Ascending aorta (tissue), 2 donors: ENCODE measurements at regions not wholly inside any gene's neighbourhood (a gene's known extent, or its start where the extent isn't known, plus 50 kb on each side); places are given as distances from the start of the nearest gene placed in this dataset.

ENCODE experiments used
- DNase-seq, 2 donors: peaks; one replicate each; pipeline ENCODE4 v3.0.0-alpha.2; 2019; ENCODE audit warnings: low spot score in 2 of 2
- H3K27ac ChIP-seq, 2 donors: fragments of 200-600 bp; sonication (generic); one replicate each; pipeline ENCODE4 v1.5.1; 2016 to 2017; ENCODE audit warnings: mild to moderate bottlenecking in 1 of 2
- H3K27me3 ChIP-seq: fragments of 200-600 bp; sonication (generic); one replicate; pipeline ENCODE4 v1.5.1; 2017
- H3K36me3 ChIP-seq, 2 donors: fragments of 200-600 bp; sonication (generic); one replicate each; pipeline ENCODE4 v1.5.1; 2016
- H3K4me1 ChIP-seq, 2 donors: fragments of 200-600 bp; sonication (generic); one replicate each; pipeline ENCODE4 v1.5.1; 2016 to 2017; ENCODE audit warnings: mild to moderate bottlenecking in 1 of 2
- H3K4me3 ChIP-seq, 2 donors: fragments of 200-600 bp; sonication (generic); one replicate each; pipeline ENCODE4 v1.5.1; 2016 to 2017; ENCODE audit warnings: mild to moderate bottlenecking in 1 of 2
- H3K9me3 ChIP-seq, 2 donors: fragments of 200-600 bp; sonication (generic); one replicate each; pipeline ENCODE4 v1.5.1; 2016
- intact Hi-C: fragments of 100-400 bp; cut with DNase I; formaldehyde crosslinking; loops from one replicate; pipeline ENCODE4 v1.15.1; 2023
- TF ChIP-seq, protein P1 (sequence below), 3 experiments: fragments of 200-600 bp in 2 of 3; fragments of 450-650 bp in 1 of 3; sonication (generic) in 2 of 3; IDR thresholded peaks; one replicate each; pipeline ENCODE4 v1.5.1; 2016 to 2019; ENCODE audit warnings: antibody characterized with exemption in 3 of 3, mild to moderate bottlenecking in 1 of 3, moderate library complexity in 1 of 3

DNA sequence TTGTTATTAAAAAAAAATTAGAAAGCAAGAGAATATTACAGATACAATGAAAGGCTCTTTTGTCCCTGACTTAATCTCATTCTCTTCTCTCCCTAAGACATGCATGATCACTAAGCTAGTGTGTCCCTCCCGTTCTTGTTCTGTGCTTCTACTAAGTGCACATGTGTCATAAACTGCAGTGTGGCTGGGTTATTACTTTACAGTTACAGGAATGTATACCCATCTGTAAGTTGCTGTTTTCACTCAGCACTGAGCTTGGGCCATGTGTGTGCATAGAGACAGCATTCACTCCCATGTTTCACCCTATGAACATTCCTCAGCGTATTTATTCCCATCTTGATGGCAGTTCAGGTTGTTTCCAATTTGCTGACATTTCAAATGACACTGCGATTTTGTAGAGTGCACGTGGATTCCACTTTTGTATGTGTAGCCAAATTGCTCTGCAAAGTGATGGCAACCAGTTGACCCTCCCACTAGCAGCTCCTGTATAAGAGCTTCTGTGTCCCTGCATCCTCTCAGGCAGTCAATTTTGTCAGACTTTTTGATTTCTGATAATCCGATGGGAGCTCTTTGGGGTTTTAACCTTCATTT lies 145.8 kb upstream of the UBE2E1 start:
- no peaks in the 10 kb centered on the region for H3K27me3 ChIP-seq
- H3K4me3 ChIP-seq, result no peak overlapping the region
- intact Hi-C loops, result no loop called here
- H3K4me1 ChIP-seq, result no peaks in the 10 kb centered on the region
- no peaks in the 10 kb centered on the region for H3K36me3 ChIP-seq
- TF ChIP-seq, protein P1, sequence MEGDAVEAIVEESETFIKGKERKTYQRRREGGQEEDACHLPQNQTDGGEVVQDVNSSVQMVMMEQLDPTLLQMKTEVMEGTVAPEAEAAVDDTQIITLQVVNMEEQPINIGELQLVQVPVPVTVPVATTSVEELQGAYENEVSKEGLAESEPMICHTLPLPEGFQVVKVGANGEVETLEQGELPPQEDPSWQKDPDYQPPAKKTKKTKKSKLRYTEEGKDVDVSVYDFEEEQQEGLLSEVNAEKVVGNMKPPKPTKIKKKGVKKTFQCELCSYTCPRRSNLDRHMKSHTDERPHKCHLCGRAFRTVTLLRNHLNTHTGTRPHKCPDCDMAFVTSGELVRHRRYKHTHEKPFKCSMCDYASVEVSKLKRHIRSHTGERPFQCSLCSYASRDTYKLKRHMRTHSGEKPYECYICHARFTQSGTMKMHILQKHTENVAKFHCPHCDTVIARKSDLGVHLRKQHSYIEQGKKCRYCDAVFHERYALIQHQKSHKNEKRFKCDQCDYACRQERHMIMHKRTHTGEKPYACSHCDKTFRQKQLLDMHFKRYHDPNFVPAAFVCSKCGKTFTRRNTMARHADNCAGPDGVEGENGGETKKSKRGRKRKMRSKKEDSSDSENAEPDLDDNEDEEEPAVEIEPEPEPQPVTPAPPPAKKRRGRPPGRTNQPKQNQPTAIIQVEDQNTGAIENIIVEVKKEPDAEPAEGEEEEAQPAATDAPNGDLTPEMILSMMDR (IDR thresholded peaks at IDR 0.05), result no peak
- no peak for DNase-seq
- H3K27ac ChIP-seq, result no peak overlapping the region
- no peaks in the 10 kb centered on the region for H3K9me3 ChIP-seq

DNA sequence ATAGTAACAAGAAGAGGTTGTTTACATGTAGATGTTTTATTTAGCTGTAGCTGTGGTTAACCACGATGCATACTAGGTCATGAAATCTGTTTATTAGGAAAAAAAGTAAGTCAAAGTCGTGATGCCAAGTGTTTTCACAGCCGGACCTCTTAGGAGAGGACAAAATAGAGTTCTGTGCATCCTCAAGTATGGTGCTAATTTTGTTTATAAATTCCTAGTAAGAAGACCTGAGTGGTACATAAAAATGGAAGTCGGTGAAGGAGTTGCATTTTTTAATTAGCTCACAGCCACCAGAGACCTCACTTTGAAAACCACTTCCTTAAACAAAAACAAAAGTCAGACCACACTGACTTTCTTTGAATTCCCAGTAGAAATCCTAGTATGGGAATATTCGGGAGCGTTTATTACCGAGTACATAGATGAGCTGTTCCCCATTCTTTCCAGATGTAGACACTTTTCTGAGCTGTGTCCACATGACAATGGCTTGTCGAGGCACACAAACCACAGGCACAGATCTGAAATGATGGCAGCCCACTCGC lies 143.6 kb upstream of the UBE2E1 start:
- TF ChIP-seq, protein P1 (IDR thresholded peaks at IDR 0.05), result no peak
- H3K27me3 ChIP-seq, result no peaks in the 10 kb centered on the region
- no peak overlapping the region for H3K27ac ChIP-seq
- DNase-seq, result no peak
- H3K9me3 ChIP-seq, result no peaks in the 10 kb centered on the region
- H3K36me3 ChIP-seq, result no peaks in the 10 kb centered on the region
- no peaks in the 10 kb centered on the region for H3K4me1 ChIP-seq
- H3K4me3 ChIP-seq, result no peak overlapping the region
- intact Hi-C loops, result no loop called here

DNA sequence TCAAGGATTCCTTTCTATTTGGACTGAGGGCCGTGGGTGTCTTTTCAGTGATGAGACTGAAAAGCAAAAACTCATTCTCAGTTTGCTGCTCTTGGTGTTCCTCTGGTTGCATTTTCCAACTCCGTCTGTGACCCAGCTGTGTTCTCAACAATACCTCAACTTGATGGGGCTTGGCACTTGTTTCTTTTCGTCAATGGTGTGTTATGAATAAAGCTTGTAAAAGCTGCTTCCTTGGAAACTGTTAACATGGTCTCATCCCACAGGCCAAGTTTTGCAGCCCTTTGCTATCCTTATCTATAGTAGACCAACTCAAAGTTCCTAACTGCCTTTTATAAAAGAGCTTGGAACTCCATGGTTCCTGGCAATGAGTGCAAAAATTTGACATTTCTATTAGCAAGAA lies 142.5 kb upstream of the UBE2E1 start:
- no peak for DNase-seq
- no peaks in the 10 kb centered on the region for H3K27me3 ChIP-seq
- intact Hi-C loops, result no loop called here
- TF ChIP-seq, protein P1 (IDR thresholded peaks at IDR 0.05), result no peak
- H3K36me3 ChIP-seq, result no peaks in the 10 kb centered on the region
- H3K9me3 ChIP-seq, result no peaks in the 10 kb centered on the region
- no peak overlapping the region for H3K4me3 ChIP-seq
- no peaks in the 10 kb centered on the region for H3K4me1 ChIP-seq
- H3K27ac ChIP-seq, result no peak overlapping the region

DNA sequence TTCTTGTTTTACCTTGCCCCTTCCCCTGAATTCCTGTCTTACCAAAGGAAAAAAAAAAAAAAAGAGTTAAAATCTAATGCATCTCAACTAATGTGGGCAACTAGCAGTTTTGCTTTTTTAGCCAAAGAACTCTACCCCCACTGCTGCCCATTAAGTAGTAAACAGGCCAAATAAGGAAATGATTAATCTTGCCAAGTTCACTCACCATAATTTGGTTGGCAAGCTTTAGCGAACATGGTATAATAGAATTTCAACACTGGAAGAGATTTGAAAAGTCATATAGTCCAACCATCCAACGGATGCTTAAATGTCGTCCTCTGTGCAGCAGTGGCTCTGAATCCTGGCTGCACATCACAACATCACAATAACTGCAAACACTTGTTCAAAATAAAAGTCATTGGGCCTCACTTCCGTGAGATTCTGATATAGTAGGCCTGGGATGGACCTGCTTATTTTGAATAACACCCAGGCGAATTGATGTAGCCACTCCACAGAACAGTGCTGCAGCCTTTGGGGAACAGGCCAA lies 142.0 kb upstream of the UBE2E1 start:
- Histone ChIP-seq H3K27ac (no peak overlapping the region), H3K9me3 (no peaks in the 10 kb centered on the region), H3K4me3 (no peak overlapping the region), H3K27me3 (no peaks in the 10 kb centered on the region), H3K36me3 (no peaks in the 10 kb centered on the region), H3K4me1 (no peaks in the 10 kb centered on the region)
- DNase-seq, result no peak
- intact Hi-C loops, result no loop called here
- TF ChIP-seq, protein P1 (IDR thresholded peaks at IDR 0.05), result no peak

DNA sequence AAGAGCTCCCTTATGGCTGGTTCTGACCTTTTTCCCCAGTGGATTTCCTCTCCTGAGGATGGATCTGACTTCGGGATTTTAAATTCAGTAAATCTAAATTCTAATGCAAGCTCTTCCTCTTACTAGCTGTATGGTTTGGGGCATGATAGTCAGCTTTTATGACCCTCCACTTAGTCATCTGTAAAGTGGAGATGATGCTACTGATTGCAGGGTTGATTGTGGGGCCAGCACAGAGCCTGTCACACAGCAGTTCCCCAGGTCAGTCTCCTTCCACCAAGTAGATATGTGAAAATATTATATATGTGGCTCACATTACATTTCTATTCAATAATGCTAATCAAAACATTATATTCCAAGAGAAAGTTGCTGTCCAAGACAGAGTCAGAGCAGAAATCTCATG lies 141.3 kb upstream of the UBE2E1 start:
- TF ChIP-seq, protein P1 (IDR thresholded peaks at IDR 0.05), result no peak
- intact Hi-C loops, result no loop called here
- no peak overlapping the region for H3K27ac ChIP-seq
- no peaks in the 10 kb centered on the region for H3K27me3 ChIP-seq
- H3K4me1 ChIP-seq, result no peaks in the 10 kb centered on the region
- no peaks in the 10 kb centered on the region for H3K9me3 ChIP-seq
- no peaks in the 10 kb centered on the region for H3K36me3 ChIP-seq
- H3K4me3 ChIP-seq, result no peak overlapping the region
- no peak for DNase-seq
